H1 (cell line): ENCODE measurements at regions not wholly inside any gene's neighbourhood (a gene's known extent, or its start where the extent isn't known, plus 50 kb on each side); places are given as distances from the start of the nearest gene placed in this dataset.

Source experiments
- CTCF ChIA-PET: fragments of 300-600 bp; sonication (Branson Sonifier 250); formaldehyde crosslinking; loops from one replicate; lab custom pipeline; 2021; ENCODE audit not compliant: partially characterized antibody; lab: Charles Lee
- POLR2A ChIA-PET: fragments of 300-600 bp; sonication (Branson Sonifier 250); formaldehyde crosslinking; loops from one replicate; lab custom pipeline; 2021; ENCODE audit warnings: inconsistent platforms; ENCODE audit not compliant: partially characterized antibody; lab: Charles Lee
- DNase-seq, 2 experiments: peaks; one replicate each; pipeline versions ENCODE4 v3.0.0 to v3.0.0-alpha.2; 2010 to 2022; ENCODE audit warnings: low spot score in 2 of 2, low read depth in 1 of 2, mixed read lengths in 1 of 2
- FAIRE-seq: peaks from 2 replicates; lab custom pipeline; 2011; peaks lifted over from hg19 to GRCh38; lab: Jason Lieb, UNC
- H2AFZ ChIP-seq: 2 replicates; pipeline ENCODE4 v1.8.1; 2012; ENCODE audit warnings: low read length, inconsistent platforms
- H2AK5ac ChIP-seq: 2 replicates; pipeline ENCODE4 v1.6.1; 2013; ENCODE audit warnings: low read depth, low read length
- H2BK120ac ChIP-seq: replicated peaks from 2 replicates; pipeline ENCODE3; 2013; ENCODE audit warnings: low read depth, low read length, inconsistent platforms
- H2BK12ac ChIP-seq: 2 replicates; pipeline ENCODE4 v1.6.1; 2013; ENCODE audit warnings: low read depth, low read length
- H2BK15ac ChIP-seq: 2 replicates; pipeline ENCODE4 v1.6.1; 2013; ENCODE audit warnings: low read length
- H2BK20ac ChIP-seq: 2 replicates; pipeline ENCODE4 v1.6.1; 2013; ENCODE audit warnings: low read length
- H2BK5ac ChIP-seq: 2 replicates; pipeline ENCODE4 v1.6.1; 2013; ENCODE audit warnings: low read depth, low read length
- H3K14ac ChIP-seq: 2 replicates; pipeline ENCODE4 v1.6.1; 2013; ENCODE audit warnings: inconsistent platforms; ENCODE audit not compliant: insufficient read length
- H3K18ac ChIP-seq: 2 replicates; pipeline ENCODE4 v1.6.1; 2013; ENCODE audit warnings: low read length; ENCODE audit errors: extremely low read depth
- H3K23ac ChIP-seq: 2 replicates; pipeline ENCODE4 v1.6.1; 2013; ENCODE audit warnings: inconsistent platforms; ENCODE audit not compliant: insufficient read length
- H3K23me2 ChIP-seq: 2 replicates; pipeline ENCODE4 v1.6.1; 2013; ENCODE audit warnings: low read depth, low read length
- H3K27ac ChIP-seq: 2 replicates; pipeline ENCODE4 v1.6.1; 2011; ENCODE audit warnings: low read depth, low read length, inconsistent platforms
- H3K27me3 ChIP-seq, 4 experiments: replicated peaks in 1 of 4; 1 replicate in 1 of 4; 2 replicates in 3 of 4; pipeline versions ENCODE4 v1.6.1 to v1.8.1; 2011 to 2013; ENCODE audit warnings: low read length in 3 of 4, mild to moderate bottlenecking in 3 of 4, inconsistent platforms in 2 of 4, mixed read lengths in 2 of 4, moderate library complexity in 1 of 4; ENCODE audit not compliant: control insufficient read depth in 3 of 4, insufficient read depth in 3 of 4; ENCODE audit errors: extremely low read depth in 1 of 4
- H3K36me3 ChIP-seq, 4 experiments: 2 replicates each; pipeline versions ENCODE4 v1.6.1 to v1.8.1; 2011 to 2013; ENCODE audit warnings: mild to moderate bottlenecking in 4 of 4, low read length in 3 of 4, moderate library complexity in 2 of 4, control low read depth in 1 of 4, inconsistent platforms in 1 of 4; ENCODE audit not compliant: insufficient read depth in 4 of 4, control insufficient read depth in 2 of 4
- H3K4ac ChIP-seq: replicated peaks from 2 replicates; pipeline ENCODE3; 2013; ENCODE audit warnings: low read length, low read depth, mixed read lengths, inconsistent platforms; ENCODE audit not compliant: insufficient read length
- H3K4me1 ChIP-seq, 4 experiments: replicated peaks in 1 of 4; 1 replicate in 1 of 4; 2 replicates in 3 of 4; pipeline versions ENCODE4 v1.6.1 to v1.8.1; 2011 to 2013; ENCODE audit warnings: low read length in 3 of 4, inconsistent platforms in 2 of 4, mixed read lengths in 1 of 4; ENCODE audit not compliant: insufficient read depth in 4 of 4, control insufficient read depth in 3 of 4
- H3K4me2 ChIP-seq, 2 experiments: 2 replicates each; pipeline versions ENCODE4 v1.6.1 to v1.8.1; 2011 to 2013; ENCODE audit warnings: low read depth in 2 of 2, low read length in 2 of 2, control low read depth in 1 of 2, inconsistent platforms in 1 of 2, mild to moderate bottlenecking in 1 of 2; ENCODE audit not compliant: insufficient read depth in 1 of 2
- H3K4me3 ChIP-seq, 4 experiments: fragments of 200-600, 300-600 bp in 1 of 4; sonication (generic), shearing (Covaris generic), sonication (Bioruptor Twin) in 1 of 4; 2 replicates each; pipeline versions ENCODE4 v1.5.1 to v1.8.1; 2011 to 2016; ENCODE audit warnings: low read length in 4 of 4, low read depth in 3 of 4, control low read depth in 2 of 4, inconsistent platforms in 2 of 4, mild to moderate bottlenecking in 2 of 4, mixed read lengths in 1 of 4, moderate library complexity in 1 of 4; ENCODE audit not compliant: insufficient read depth in 2 of 4; ENCODE audit errors: extremely low read depth in 1 of 4
- H3K56ac ChIP-seq: replicated peaks from 2 replicates; pipeline ENCODE3; 2013; ENCODE audit warnings: low read depth, mild to moderate bottlenecking, mixed read lengths, low read length, inconsistent platforms; ENCODE audit not compliant: insufficient read length
- H3K79me1 ChIP-seq: 2 replicates; pipeline ENCODE4 v1.6.1; 2013; ENCODE audit warnings: low read depth, low read length, control low read depth
- H3K79me2 ChIP-seq, 2 experiments: 2 replicates each; pipeline versions ENCODE4 v1.6.1 to v1.8.1; 2012 to 2013; ENCODE audit warnings: low read length in 2 of 2, mild to moderate bottlenecking in 2 of 2, inconsistent platforms in 1 of 2; ENCODE audit not compliant: insufficient read depth in 2 of 2, control insufficient read depth in 1 of 2
- H3K9ac ChIP-seq, 4 experiments: replicated peaks in 1 of 4; 1 replicate in 1 of 4; 2 replicates in 3 of 4; pipeline versions ENCODE4 v1.6.1 to v1.8.1; 2011 to 2013; ENCODE audit warnings: low read depth in 3 of 4, low read length in 3 of 4, control low read depth in 2 of 4, mild to moderate bottlenecking in 2 of 4, moderate library complexity in 2 of 4, inconsistent platforms in 1 of 4; ENCODE audit errors: extremely low read depth in 1 of 4
- H3K9me3 ChIP-seq, 2 experiments: 2 replicates each; pipeline versions ENCODE4 v1.6.1 to v1.8.1; 2012 to 2013; ENCODE audit warnings: mild to moderate bottlenecking in 2 of 2, moderate library complexity in 2 of 2, control low read depth in 1 of 2, inconsistent platforms in 1 of 2, low read depth in 1 of 2, low read length in 1 of 2, mixed read lengths in 1 of 2; ENCODE audit not compliant: insufficient read depth in 2 of 2
- H4K20me1 ChIP-seq, 2 experiments: replicated peaks in 1 of 2; 2 replicates each; pipeline versions ENCODE3 to v1.8.1; 2011 to 2013; ENCODE audit warnings: inconsistent platforms in 2 of 2, low read length in 2 of 2, mild to moderate bottlenecking in 1 of 2; ENCODE audit not compliant: insufficient read depth in 2 of 2, control insufficient read depth in 1 of 2
- H4K5ac ChIP-seq: 2 replicates; pipeline ENCODE4 v1.6.1; 2013; ENCODE audit warnings: low read length, low read depth, mixed read lengths, inconsistent platforms; ENCODE audit not compliant: insufficient read length
- H4K8ac ChIP-seq: 2 replicates; pipeline ENCODE4 v1.8.0; 2013; ENCODE audit warnings: mild to moderate bottlenecking, moderate library complexity, low read length, inconsistent platforms; ENCODE audit not compliant: insufficient read depth; ENCODE audit errors: extremely low read depth
- H4K91ac ChIP-seq: replicated peaks from 2 replicates; pipeline ENCODE3; 2013; ENCODE audit warnings: low read length, mixed read lengths, inconsistent platforms; ENCODE audit not compliant: insufficient read length
- ATF3 ChIP-seq: IDR thresholded peaks from 2 replicates; pipeline ENCODE4 v1.6.1; 2011; ENCODE audit warnings: low read depth, mild to moderate bottlenecking, low read length; ENCODE audit not compliant: insufficient read depth
- CHD1 ChIP-seq: IDR thresholded peaks from 2 replicates; pipeline ENCODE4 v1.6.1; 2012; ENCODE audit warnings: low read depth, low read length, improper control_type of control experiment
- EZH2 ChIP-seq: fragments of 200-600 bp; sonication (generic); IDR thresholded peaks from 2 replicates; pipeline ENCODE4 v1.7.1; 2012; ENCODE audit warnings: low read depth, mild to moderate bottlenecking, moderate library complexity, low read length, inconsistent platforms; ENCODE audit not compliant: severe bottlenecking
- HDAC2 ChIP-seq, 2 experiments: fragments of 300-600 bp in 1 of 2; sonication (generic) in 1 of 2; IDR thresholded peaks; 2 replicates each; pipeline ENCODE4 v1.6.1; 2011 to 2012; ENCODE audit warnings: low read depth in 2 of 2, low read length in 2 of 2, mild to moderate bottlenecking in 2 of 2, moderate library complexity in 2 of 2, borderline replicate concordance in 1 of 2, inconsistent platforms in 1 of 2
- JUN ChIP-seq: IDR thresholded peaks from 2 replicates; pipeline ENCODE4 v1.6.1; 2011; ENCODE audit warnings: low read depth, mild to moderate bottlenecking, improper control_type of control experiment, low read length
- KDM5A ChIP-seq: fragments of 200-600 bp; IDR thresholded peaks from 2 replicates; pipeline ENCODE4 v1.7.1; 2012; ENCODE audit warnings: mild to moderate bottlenecking, low read length, inconsistent platforms, mixed read lengths
- NANOG ChIP-seq: IDR thresholded peaks from 2 replicates; pipeline ENCODE4 v1.6.1; 2011; ENCODE audit warnings: low read length, low read depth, mild to moderate bottlenecking, inconsistent platforms; ENCODE audit not compliant: insufficient read depth, poor library complexity, severe bottlenecking
- NRF1 ChIP-seq: IDR thresholded peaks from 2 replicates; pipeline ENCODE4 v1.6.1; 2011; ENCODE audit warnings: mild to moderate bottlenecking, low read depth, low read length, improper control_type of control experiment
- POLR2AphosphoS5 ChIP-seq: IDR thresholded peaks from 2 replicates; pipeline ENCODE4 v1.6.1; 2011; ENCODE audit warnings: low read depth, low read length
- RAD21 ChIP-seq, 2 experiments: IDR thresholded peaks in 1 of 2; conservative IDR thresholded peaks in 1 of 2; 2 replicates each; pipeline ENCODE4 v1.6.1; 2011; ENCODE audit warnings: low read depth in 2 of 2, low read length in 2 of 2, improper control_type of control experiment in 1 of 2, inconsistent platforms in 1 of 2, mild to moderate bottlenecking in 1 of 2, moderate library complexity in 1 of 2
- RFX5 ChIP-seq: IDR thresholded peaks from 2 replicates; pipeline ENCODE4 v1.6.1; 2011; ENCODE audit warnings: low read depth, low read length, improper control_type of control experiment, borderline replicate concordance
- SIRT6 ChIP-seq: IDR thresholded peaks from one replicate; pipeline ENCODE4 v1.7.1; 2012; ENCODE audit warnings: low read length, inconsistent platforms
- SP4 ChIP-seq: IDR thresholded peaks from 2 replicates; pipeline ENCODE4 v1.6.1; 2012; ENCODE audit warnings: low read length, inconsistent platforms
- ZNF274 ChIP-seq: IDR thresholded peaks from 2 replicates; pipeline ENCODE4 v1.7.0; 2012; ENCODE audit warnings: low read length, borderline replicate concordance; ENCODE audit errors: extremely low read depth
- WGBS, 2 experiments: shearing (Covaris generic) in 1 of 2; methylation state at CpG; one replicate each; pipeline versions ENCODE4 v1.1.6 to v1.1.7; 2013 to 2015; ENCODE audit warnings: low lambda C conversion rate in 2 of 2, mixed read lengths in 2 of 2, inconsistent platforms in 1 of 2, low coverage in 1 of 2, missing lambda C conversion rate in 1 of 2; ENCODE audit not compliant: insufficient replicate concordance in 2 of 2, insufficient coverage in 1 of 2, insufficient read length in 1 of 2; ENCODE audit errors: extremely low coverage in 1 of 2, missing lambda C conversion rate in 1 of 2; 5-methylcytosine and 5-hydroxymethylcytosine counted together

DNA sequence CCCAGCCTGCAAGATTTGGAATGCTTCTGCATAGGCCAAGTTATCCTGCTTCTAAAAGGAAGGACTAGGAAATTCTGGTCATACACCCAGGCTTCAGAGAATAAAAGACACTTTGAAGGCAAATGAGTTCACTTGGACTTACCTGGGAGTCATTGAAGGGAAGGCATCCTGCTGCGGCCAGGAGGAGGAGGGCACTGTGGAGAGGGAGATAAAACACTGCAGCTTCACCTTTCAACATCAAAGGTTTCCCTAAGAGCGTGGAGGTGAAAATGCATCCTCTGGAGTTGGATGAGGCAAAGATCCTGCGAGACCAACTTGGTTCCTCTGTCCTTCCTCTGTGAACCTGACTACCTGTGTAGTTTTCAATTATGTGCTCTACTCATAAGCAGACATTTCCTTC, 79.5 kb upstream of the RIOK3 start:
- FAIRE-seq: peak; percentile 19
- H2BK120ac ChIP-seq: no peak overlapping the region
- H2BK20ac ChIP-seq: no peak overlapping the region
- H2AK5ac ChIP-seq: no peak overlapping the region
- H2BK15ac ChIP-seq: no peak overlapping the region; the same call in 1 of the 2 replicates
- no peak overlapping the region for H3K4me3 ChIP-seq
- H3K9ac ChIP-seq: no peak overlapping the region
- H2AFZ ChIP-seq: no peak overlapping the region
- DNase-seq: no peak
- H3K23ac ChIP-seq: no peak overlapping the region
- no peak overlapping the region for H4K91ac ChIP-seq
- H3K23me2 ChIP-seq: no peaks in the 10 kb centered on the region
- WGBS, 2 experiments: 74% methylated on average over 3 of the region's 3 CpGs; no CpG with 5 or more reads in 1 of the 2 experiments
- no peak overlapping the region for H3K18ac ChIP-seq
- H3K9me3 ChIP-seq: no peaks in the 10 kb centered on the region
- no peak overlapping the region for H3K4ac ChIP-seq
- no peak overlapping the region for H4K5ac ChIP-seq
- no peak overlapping the region for H3K27ac ChIP-seq
- no peak overlapping the region for H3K56ac ChIP-seq
- no peaks in the 10 kb centered on the region for H4K20me1 ChIP-seq
- H3K27me3 ChIP-seq: no peaks in the 10 kb centered on the region
- ChIA-PET POLR2A (no interaction called here), CTCF (interaction anchor here (1.2 to 1.6 kb wide), 3 partner anchors 15 to 114 kb away, joined by 3 read pairs; no protein-coding TSS in a partner anchor)
- no peak overlapping the region for H3K14ac ChIP-seq
- no peaks in the 10 kb centered on the region for H3K79me2 ChIP-seq
- H3K4me2 ChIP-seq: no peak overlapping the region
- H3K36me3 ChIP-seq: no peaks in the 10 kb centered on the region
- H2BK12ac ChIP-seq: no peak overlapping the region; the same call in 1 of the 2 replicates
- H4K8ac ChIP-seq: no peak overlapping the region
- no peaks in the 10 kb centered on the region for H3K79me1 ChIP-seq
- H3K4me1 ChIP-seq: peaks cover 2 to 6% (median 4%) of the 10 kb centered on the region in 4 experiments; a peak in 4 of 7 replicates
- no peak overlapping the region for H2BK5ac ChIP-seq
- TF ChIP-seq NRF1: no peak
- TF ChIP-seq SIRT6: no peak
- TF ChIP-seq ATF3: no peak
- no peak for TF ChIP-seq EZH2
- no peak for TF ChIP-seq KDM5A
- no peak for TF ChIP-seq POLR2AphosphoS5
- TF ChIP-seq CHD1: no peak
- TF ChIP-seq RAD21 (IDR thresholded peaks at IDR 0.05 in 1 of 2, conservative IDR thresholded peaks at IDR 0.05 in 1 of 2; ENCODE audit: low read depth in 2 of 2, low read length in 2 of 2): no peak
- TF ChIP-seq SP4: no peak
- no peak for TF ChIP-seq ZNF274
- TF ChIP-seq NANOG: no peak
- TF ChIP-seq JUN: no peak
- TF ChIP-seq RFX5: no peak
- no peak for TF ChIP-seq HDAC2 (IDR thresholded peaks at IDR 0.05; ENCODE audit: borderline replicate concordance in 1 of 2, low read depth in 2 of 2, low read length in 2 of 2)
